GM12892 (cell line): ENCODE measurements at regions not wholly inside any gene's neighbourhood (a gene's known extent, or its start where the extent isn't known, plus 50 kb on each side); places are given as distances from the start of the nearest gene placed in this dataset.

Source experiments
- POLR2A ChIP-seq: IDR thresholded peaks from 2 replicates; pipeline ENCODE4 v1.6.1; 2011; ENCODE audit warnings: low read depth, low read length, control low read depth
- POLR2AphosphoS5 ChIP-seq: IDR thresholded peaks from 2 replicates; pipeline ENCODE4 v1.6.1; 2011; ENCODE audit warnings: low read depth, low read length, control low read depth
- TAF1 ChIP-seq: IDR thresholded peaks from 2 replicates; pipeline ENCODE4 v1.6.1; 2011; ENCODE audit warnings: low read depth, mild to moderate bottlenecking, control low read depth, low read length, borderline replicate concordance

DNA sequence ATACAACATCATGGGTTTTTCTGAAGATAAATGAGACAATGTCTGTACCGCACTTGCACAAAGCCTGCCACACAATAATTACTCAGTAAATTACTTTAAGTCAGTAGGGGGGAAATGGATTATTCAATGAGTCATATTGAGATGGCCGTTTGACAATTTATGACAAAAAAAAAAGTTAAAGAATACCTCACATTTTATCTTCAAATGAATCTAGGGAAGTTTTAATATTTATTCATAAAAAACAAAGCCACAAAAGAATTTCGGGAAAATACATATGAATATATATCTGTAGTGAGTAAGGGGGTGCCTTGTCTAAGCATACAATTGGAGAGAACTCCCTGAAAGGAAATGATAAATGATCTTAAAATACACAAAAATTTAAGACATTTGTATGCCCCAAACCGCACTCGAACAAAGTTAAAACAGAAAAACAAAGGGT, 197.0 kb upstream of the SLC7A11 start:
- TF ChIP-seq POLR2A (no peak), TAF1 (no peak), POLR2AphosphoS5 (no peak)
